HepG2 (cell line): ENCODE measurements at regions not wholly inside any gene's neighbourhood (a gene's known extent, or its start where the extent isn't known, plus 50 kb on each side); places are given as distances from the start of the nearest gene placed in this dataset.

ENCODE experiments used
- CTCF ChIP-seq: sonication (generic); formaldehyde crosslinking; IDR thresholded peaks from 2 replicates; pipeline ENCODE4 v1.5.0; 2020; ENCODE audit warnings: mild to moderate bottlenecking, missing genetic modification reagents, moderate library complexity
- EZH2 ChIP-seq: conservative IDR thresholded peaks from 2 replicates; pipeline ENCODE4 v1.6.1; 2012; ENCODE audit warnings: mild to moderate bottlenecking, low read depth, low read length, moderate library complexity
- JUND ChIP-seq: sonication (generic); formaldehyde crosslinking; IDR thresholded peaks from 2 replicates; pipeline ENCODE4 v1.8.0; 2022; ENCODE audit warnings: mild to moderate bottlenecking, missing genetic modification reagents
- POLR2A ChIP-seq, 2 experiments: IDR thresholded peaks; 2 replicates each; pipeline ENCODE4 v1.6.1; 2011; ENCODE audit warnings: low read depth in 2 of 2, low read length in 2 of 2, mild to moderate bottlenecking in 1 of 2, moderate library complexity in 1 of 2; ENCODE audit not compliant: insufficient read depth in 1 of 2
- STAT5B ChIP-seq: sonication (generic); formaldehyde crosslinking; IDR thresholded peaks from 2 replicates; pipeline ENCODE4 v1.4.0; 2020; ENCODE audit warnings: missing genetic modification reagents
- TBX2 ChIP-seq: sonication (generic); formaldehyde crosslinking; IDR thresholded peaks from 2 replicates; pipeline ENCODE4 v1.5.0; 2020; ENCODE audit warnings: missing genetic modification reagents, mild to moderate bottlenecking, borderline replicate concordance
- ZNF609 ChIP-seq: sonication (generic); formaldehyde crosslinking; IDR thresholded peaks from 2 replicates; pipeline ENCODE4 v1.4.0; 2020; ENCODE audit warnings: mild to moderate bottlenecking, missing genetic modification reagents, borderline replicate concordance

- no peak for TF ChIP-seq POLR2A (IDR thresholded peaks at IDR 0.05; ENCODE audit: insufficient read depth in 1 of 2, low read depth in 2 of 2, low read length in 2 of 2)
- no peak for TF ChIP-seq STAT5B (CRISPR knock-in tag)
- no peak for TF ChIP-seq CTCF (CRISPR knock-in tag)
- TF ChIP-seq ZNF609 (CRISPR knock-in tag) = no peak
- TF ChIP-seq TBX2 (CRISPR knock-in tag) = no peak
- TF ChIP-seq JUND (CRISPR knock-in tag) = no peak
- no peak for TF ChIP-seq EZH2
Measured at GRCh38 chr10:109591601-109592000, 331.7 kb downstream of the XPNPEP1 start.
